Adrenal gland (tissue), 9 donors: ENCODE measurements at regions not wholly inside any gene's neighbourhood (a gene's known extent, or its start where the extent isn't known, plus 50 kb on each side); places are given as distances from the start of the nearest gene placed in this dataset.

ENCODE experiments used
- DNase-seq, 7 donors: peaks; one replicate each; pipeline ENCODE4 v3.0.0-alpha.2; 2019 to 2020
- H3K27ac ChIP-seq, 5 donors: fragments of 200-600 bp; sonication (generic) in 4 of 5; 1 replicate in 3 of 5; 2 replicates in 2 of 5; pipeline versions ENCODE4 v1.5.1 to v1.8.0; 2016 to 2020; ENCODE audit warnings: mild to moderate bottlenecking in 1 of 5
- H3K27me3 ChIP-seq: fragments of 200-600 bp; 2 replicates; pipeline ENCODE4 v1.8.0; 2021
- H3K36me3 ChIP-seq, 2 donors: fragments of 200-600 bp; replicated peaks in 1 of 2; 1 replicate in 1 of 2; 2 replicates in 1 of 2; pipeline versions ENCODE4 v1.5.1 to v1.8.0; 2018 to 2022
- H3K4me1 ChIP-seq, 2 donors: fragments of 200-600 bp; replicated peaks in 1 of 2; 1 replicate in 1 of 2; 2 replicates in 1 of 2; pipeline versions ENCODE4 v1.5.1 to v1.8.0; 2018 to 2021
- H3K4me3 ChIP-seq, 4 donors: fragments of 200-600 bp; sonication (generic) in 3 of 4; one replicate each; pipeline ENCODE4 v1.5.1; 2016 to 2018
- H3K9me3 ChIP-seq, 3 donors: fragments of 200-600 bp; sonication (generic) in 1 of 3; replicated peaks in 1 of 3; 1 replicate in 2 of 3; 2 replicates in 1 of 3; pipeline versions ENCODE4 v1.5.1 to v1.8.0; 2016 to 2021
- POLR2A ChIP-seq, 2 donors: fragments of 450-650 bp; IDR thresholded peaks; one replicate each; pipeline ENCODE4 v1.6.1; 2017; ENCODE audit warnings: antibody characterized with exemption in 2 of 2, mild to moderate bottlenecking in 2 of 2, moderate library complexity in 1 of 2
- WGBS, 4 donors: extraction: QIAGEN DNeasy Blood & Tissue Kit in 2 of 4; methylation state at CpG; one replicate each; pipeline versions ENCODE4 v1.1.5 to v1.1.7; 2013 to 2017; 5-methylcytosine and 5-hydroxymethylcytosine counted together
- intact Hi-C, 2 donors: fragments of 100-400 bp; cut with DNase I; formaldehyde crosslinking; loops; one replicate each; pipeline versions ENCODE4 v1.14.1 to v1.15.0; 2022 to 2023
- TF ChIP-seq, protein P1 (sequence below), 6 experiments: fragments of 450-650 bp in 4 of 6; fragments of 200-600 bp in 2 of 6; sonication (generic) in 1 of 6; IDR thresholded peaks; 1 replicate in 5 of 6; 2 replicates in 1 of 6; pipeline versions ENCODE4 v1.5.1 to v1.8.0; 2016 to 2021; ENCODE audit warnings: antibody characterized with exemption in 6 of 6, mild to moderate bottlenecking in 2 of 6, moderate library complexity in 1 of 6
- donor health status: healthy with polysubstance abuse.
- donor health status: Bipolar disorder and iron deficiency.
- donor health status: DM: yes; HTN: yes; CAD: no.
- donor health status: DM: no; HTN: no; CAD: no.
- donor health status: DM: no; HTN: no; CAD: no.

DNA sequence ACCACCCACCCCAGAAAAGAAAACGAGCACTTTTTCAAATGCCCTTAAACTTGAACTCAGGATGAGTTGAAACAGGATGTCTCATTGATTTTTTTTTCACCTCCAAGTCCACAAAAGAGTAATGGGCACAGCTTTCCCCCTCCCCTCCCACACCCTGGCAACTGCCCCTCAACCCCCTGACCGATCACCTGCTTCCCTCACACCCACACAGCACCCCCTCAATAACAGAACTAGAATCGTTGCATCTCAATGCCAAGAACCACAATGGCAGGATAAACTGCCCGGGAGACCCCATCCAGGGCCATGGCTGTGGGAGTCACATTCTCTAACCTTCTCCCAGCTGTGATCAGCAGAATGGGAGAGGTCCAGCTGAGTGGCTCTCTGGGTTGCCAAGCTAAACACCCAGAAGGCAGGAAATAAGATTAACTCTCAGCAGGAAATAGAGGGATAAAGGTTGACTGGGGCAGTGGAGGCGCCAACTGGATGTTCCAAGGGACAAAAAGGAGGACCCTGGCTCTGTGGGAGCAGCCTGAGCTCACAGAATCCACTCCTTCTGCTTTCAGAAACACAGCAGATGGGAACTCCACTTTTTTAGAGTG lies 128.0 kb upstream of the SDK2 start:
- Histone ChIP-seq H3K36me3 (no peaks in the 10 kb centered on the region), H3K27me3 (no peaks in the 10 kb centered on the region), H3K4me3 (no peak overlapping the region), H3K27ac (no peak overlapping the region), H3K9me3 (no peaks in the 10 kb centered on the region), H3K4me1 (peaks cover 6 to 14% of the 10 kb centered on the region in 2 donors)
- WGBS, 4 donors, result 51 to 65% (median 60%) methylated on average over 5 of the region's 5 CpGs
- intact Hi-C loops, result no loop called here
- no peak for DNase-seq
- TF ChIP-seq POLR2A (IDR thresholded peaks at IDR 0.05), result no peak
- TF ChIP-seq, protein P1, sequence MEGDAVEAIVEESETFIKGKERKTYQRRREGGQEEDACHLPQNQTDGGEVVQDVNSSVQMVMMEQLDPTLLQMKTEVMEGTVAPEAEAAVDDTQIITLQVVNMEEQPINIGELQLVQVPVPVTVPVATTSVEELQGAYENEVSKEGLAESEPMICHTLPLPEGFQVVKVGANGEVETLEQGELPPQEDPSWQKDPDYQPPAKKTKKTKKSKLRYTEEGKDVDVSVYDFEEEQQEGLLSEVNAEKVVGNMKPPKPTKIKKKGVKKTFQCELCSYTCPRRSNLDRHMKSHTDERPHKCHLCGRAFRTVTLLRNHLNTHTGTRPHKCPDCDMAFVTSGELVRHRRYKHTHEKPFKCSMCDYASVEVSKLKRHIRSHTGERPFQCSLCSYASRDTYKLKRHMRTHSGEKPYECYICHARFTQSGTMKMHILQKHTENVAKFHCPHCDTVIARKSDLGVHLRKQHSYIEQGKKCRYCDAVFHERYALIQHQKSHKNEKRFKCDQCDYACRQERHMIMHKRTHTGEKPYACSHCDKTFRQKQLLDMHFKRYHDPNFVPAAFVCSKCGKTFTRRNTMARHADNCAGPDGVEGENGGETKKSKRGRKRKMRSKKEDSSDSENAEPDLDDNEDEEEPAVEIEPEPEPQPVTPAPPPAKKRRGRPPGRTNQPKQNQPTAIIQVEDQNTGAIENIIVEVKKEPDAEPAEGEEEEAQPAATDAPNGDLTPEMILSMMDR (IDR thresholded peaks at IDR 0.05), result no peak

GRCh38 chr17:73773702-73774101 lies 129.5 kb upstream of the SDK2 start:
- H3K27ac ChIP-seq, result no peak overlapping the region
- TF ChIP-seq POLR2A (IDR thresholded peaks at IDR 0.05), result no peak
- TF ChIP-seq, protein P1 (IDR thresholded peaks at IDR 0.05), result no peak
- H3K27me3 ChIP-seq, result no peaks in the 10 kb centered on the region
- intact Hi-C loops, result no loop called here
- H3K4me1 ChIP-seq, result peaks cover 6 to 14% of the 10 kb centered on the region in 2 donors
- H3K9me3 ChIP-seq, result no peaks in the 10 kb centered on the region
- no peak overlapping the region for H3K4me3 ChIP-seq
- DNase-seq, result no peak
- no peaks in the 10 kb centered on the region for H3K36me3 ChIP-seq
- WGBS, 4 donors, result 74 to 82% (median 79%) methylated on average over 7 of the region's 7 CpGs

- Histone ChIP-seq H3K36me3 (no peaks in the 10 kb centered on the region), H3K9me3 (no peaks in the 10 kb centered on the region), H3K27ac (no peak overlapping the region), H3K27me3 (no peaks in the 10 kb centered on the region), H3K4me1 (peaks cover 6 to 14% of the 10 kb centered on the region in 2 donors), H3K4me3 (no peak overlapping the region)
- WGBS, 4 donors, result 67 to 82% (median 76%) methylated on average over 7 of the region's 7 CpGs
- DNase-seq, result no peak
- intact Hi-C loops, result no loop called here
- TF ChIP-seq POLR2A (IDR thresholded peaks at IDR 0.05), result no peak
- TF ChIP-seq, protein P1 (IDR thresholded peaks at IDR 0.05), result no peak
Measured at GRCh38 chr17:73774852-73775251, 130.6 kb upstream of the SDK2 start.

- Histone ChIP-seq H3K27ac (no peak overlapping the region), H3K27me3 (no peaks in the 10 kb centered on the region), H3K36me3 (no peaks in the 10 kb centered on the region), H3K4me3 (no peak overlapping the region), H3K4me1 (peaks cover 0 to under 1% of the 10 kb centered on the region in 2 donors), H3K9me3 (no peaks in the 10 kb centered on the region)
- DNase-seq, result no peak
- WGBS, 4 donors, result 74 to 85% (median 82%) methylated on average over 21 of the region's 21 CpGs
- no peak for TF ChIP-seq POLR2A (IDR thresholded peaks at IDR 0.05)
- TF ChIP-seq, protein P1 (IDR thresholded peaks at IDR 0.05), result no peak
- intact Hi-C loops, result no loop called here
Measured at GRCh38 chr17:73776351-73777130, 132.3 kb upstream of the SDK2 start.
